Cardiac fibroblast (primary cell): ENCODE measurements at regions not wholly inside any gene's neighbourhood (a gene's known extent, or its start where the extent isn't known, plus 50 kb on each side); places are given as distances from the start of the nearest gene placed in this dataset.
"Not testable (repeated sequence)": the region's sequence is repeated elsewhere in the genome, so short reads cannot be mapped to it uniquely, and the experiment has no call there.

ENCODE experiments used
- DNase-seq, 2 donors: peaks; one replicate each; pipeline versions ENCODE4 v3.0.0 to v3.0.0-alpha.2; 2010; ENCODE audit warnings: low read depth in 2 of 2
- H3K4me3 ChIP-seq, 2 donors: replicated peaks in 1 of 2; 1 replicate in 1 of 2; 2 replicates in 1 of 2; pipeline ENCODE4 v1.5.1; 2011; ENCODE audit warnings: low read depth in 2 of 2, low read length in 2 of 2, mild to moderate bottlenecking in 2 of 2, moderate library complexity in 1 of 2
- CTCF ChIP-seq: IDR thresholded peaks from one replicate; pipeline ENCODE4 v1.5.1; 2011; ENCODE audit warnings: low read depth, mild to moderate bottlenecking, low read length, inconsistent platforms

- H3K4me3 ChIP-seq = no peak overlapping the region
- DNase-seq = no peak
- TF ChIP-seq CTCF = no peak
Measured at GRCh38 chr22:48761546-48761945, 1066.1 kb downstream of the BRD1 start.

- DNase-seq = no peak
- no peak for TF ChIP-seq CTCF
- H3K4me3 ChIP-seq = no peak overlapping the region
Measured at GRCh38 chr22:48760481-48761390, 1066.9 kb downstream of the BRD1 start.

- no peak overlapping the region for H3K4me3 ChIP-seq
- DNase-seq = no peak
- no peak for TF ChIP-seq CTCF
Measured at GRCh38 chr22:48758881-48759875, 1068.5 kb downstream of the BRD1 start.

GRCh38 chr22:48757985-48758561 is 1069.6 kb downstream of the BRD1 start:
- TF ChIP-seq CTCF = no peak
- no peak for DNase-seq
- no peak overlapping the region for H3K4me3 ChIP-seq

- H3K4me3 ChIP-seq = no peak overlapping the region
- DNase-seq = no peak
- no peak for TF ChIP-seq CTCF
Measured at GRCh38 chr22:48757581-48757980, 1070.1 kb downstream of the BRD1 start.

GRCh38 chr22:48757135-48757534 is 1070.5 kb downstream of the BRD1 start:
- not testable (repeated sequence) for DNase-seq, H3K4me3 ChIP-seq
